GM23248 (cell line): ENCODE measurements at regions not wholly inside any gene's neighbourhood (a gene's known extent, or its start where the extent isn't known, plus 50 kb on each side); places are given as distances from the start of the nearest gene placed in this dataset.
"Not testable (repeated sequence)": the region's sequence is repeated elsewhere in the genome, so short reads cannot be mapped to it uniquely, and the experiment has no call there.

Source experiments
- EZH2 ChIP-seq: fragments of 200-600 bp; sonication (generic); IDR thresholded peaks from 2 replicates; pipeline ENCODE4 v1.6.1; 2018; ENCODE audit warnings: antibody characterized with exemption, mild to moderate bottlenecking; ENCODE audit not compliant: insufficient read depth, poor library complexity, severe bottlenecking
- EZH2phosphoT487 ChIP-seq: fragments of 200-600 bp; sonication (generic); IDR thresholded peaks from 2 replicates; pipeline ENCODE4 v1.6.1; 2018; ENCODE audit warnings: antibody characterized with exemption, moderate library complexity, mild to moderate bottlenecking, low read depth; ENCODE audit not compliant: insufficient read depth

DNA sequence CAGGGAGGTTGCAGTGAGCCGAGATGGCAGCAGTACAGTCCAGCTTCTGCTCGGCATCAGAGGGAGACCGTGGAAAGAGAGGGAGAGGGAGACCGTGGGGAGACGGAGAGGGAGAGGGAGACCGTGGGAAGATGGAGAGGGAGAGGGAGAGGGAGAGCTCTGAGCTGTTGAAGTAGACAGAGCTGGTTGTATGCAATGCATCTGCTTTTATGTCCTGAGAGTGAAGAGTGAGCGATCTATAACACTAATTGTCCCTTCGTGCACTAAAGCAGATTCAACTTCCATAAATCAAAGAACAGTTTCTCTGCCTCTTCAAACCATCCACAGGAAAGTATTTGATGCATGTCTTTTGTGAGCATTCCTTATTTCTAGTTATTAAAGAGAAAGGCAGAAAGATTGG lies 300.6 kb downstream of the FLRT2 start:
- not testable (repeated sequence) for TF ChIP-seq EZH2, EZH2phosphoT487
